Heart left ventricle (tissue), 16 donors: ENCODE measurements at regions not wholly inside any gene's neighbourhood (a gene's known extent, or its start where the extent isn't known, plus 50 kb on each side); places are given as distances from the start of the nearest gene placed in this dataset.
"Not testable (repeated sequence)": the region's sequence is repeated elsewhere in the genome, so short reads cannot be mapped to it uniquely, and the experiment has no call there.

ENCODE experiments used
- ATAC-seq, 4 donors: fragments of 200-7000 bp; cut with Tn5 transposase; one replicate each; pipeline ENCODE4 v1.9.1; 2020 to 2022; ENCODE audit warnings: moderate library complexity in 4 of 4, mild to moderate bottlenecking in 3 of 4, moderate number of reproducible peaks in 1 of 4
- DNase-seq, 5 donors: peaks; one replicate each; pipeline ENCODE4 v3.0.0-alpha.2; 2020
- H3K27ac ChIP-seq, 12 donors: fragments of 200-600 bp; sonication (generic) in 4 of 12; one replicate each; pipeline versions ENCODE4 v1.5.0 to v1.8.0; 2016 to 2022; ENCODE audit warnings: mild to moderate bottlenecking in 2 of 12
- H3K27me3 ChIP-seq, 9 donors: fragments of 200-600 bp; sonication (generic) in 2 of 9; one replicate each; pipeline versions ENCODE4 v1.5.1 to v1.8.0; 2016 to 2022; ENCODE audit warnings: mild to moderate bottlenecking in 3 of 9
- H3K36me3 ChIP-seq, 9 donors: fragments of 200-600 bp; sonication (generic) in 2 of 9; one replicate each; pipeline versions ENCODE4 v1.5.0 to v1.8.0; 2018 to 2022; ENCODE audit warnings: mild to moderate bottlenecking in 2 of 9
- H3K4me1 ChIP-seq, 12 donors: fragments of 200-600 bp; sonication (generic) in 4 of 12; one replicate each; pipeline versions ENCODE4 v1.5.0 to v1.8.0; 2016 to 2022; ENCODE audit warnings: mild to moderate bottlenecking in 3 of 12
- H3K4me3 ChIP-seq, 12 donors: fragments of 200-600 bp; sonication (generic) in 4 of 12; one replicate each; pipeline versions ENCODE4 v1.5.0 to v1.8.0; 2017 to 2022; ENCODE audit warnings: mild to moderate bottlenecking in 9 of 12, moderate library complexity in 4 of 12
- H3K9me3 ChIP-seq, 12 donors: fragments of 200-600 bp; sonication (generic) in 4 of 12; one replicate each; pipeline versions ENCODE4 v1.5.0 to v1.8.0; 2016 to 2022; ENCODE audit warnings: mild to moderate bottlenecking in 1 of 12
- CTCF ChIP-seq, 12 donors: fragments of 200-600 bp; sonication (generic) in 4 of 12; IDR thresholded peaks; one replicate each; pipeline versions ENCODE4 v1.5.0 to v1.8.0; 2018 to 2022; ENCODE audit warnings: antibody characterized with exemption in 12 of 12, mild to moderate bottlenecking in 5 of 12
- POLR2A ChIP-seq, 2 donors: fragments of 450-650 bp; IDR thresholded peaks; one replicate each; pipeline ENCODE4 v1.6.1; 2017; ENCODE audit warnings: antibody characterized with exemption in 2 of 2, mild to moderate bottlenecking in 2 of 2, moderate library complexity in 2 of 2
- WGBS, 4 donors: extraction: QIAGEN DNeasy Blood & Tissue Kit in 2 of 4; methylation state at CpG; one replicate each; pipeline versions ENCODE4 v1.1.5 to v1.1.7; 2013 to 2018; 5-methylcytosine and 5-hydroxymethylcytosine counted together
- intact Hi-C, 10 donors: fragments of 100-400 bp; cut with DNase I; formaldehyde crosslinking; loops; one replicate each; pipeline versions ENCODE4 v1.11.1 to v1.14.2; 2022
- donor health status: ischemic (EF 13 %, LVEDD 7.1; RV severe dilation, severe dysfunction).
- donor health status: healthy with polysubstance abuse.
- donor health status: DM: no; HTN: yes; CAD: no.
- donor health status: DM: no; HTN: no; CAD: no.
- donor health status: ischemic (EF 25% LVEDD 6.9; RV normal size, moderate dysfunction).
- donor health status: ischemic (EF 25% LVEDD 5.7; RV mildly dilated, moderate dysfunction).
- donor health status: healthy.
- donor health status: DM: yes; HTN: yes; CAD: no.
- donor health status: ischemic (EF 35%, LVEDD 5.7; RV mildly dilated, moderate dysfunction).
- donor health status: nonischemic (EF 11% LVEDD 7.7; RV severe dilation, severe dysfunction).
- donor health status: DM: yes; HTN: yes; CAD: no.
- donor health status: PGD.
- donor health status: ischemic (EF 29% LVEDD 5.4; RV normal size, mild dysfunction).
- donor health status: nonischemic (EF 23%, LVEDD 6.1; RV moderate dilation, normal function).

DNA sequence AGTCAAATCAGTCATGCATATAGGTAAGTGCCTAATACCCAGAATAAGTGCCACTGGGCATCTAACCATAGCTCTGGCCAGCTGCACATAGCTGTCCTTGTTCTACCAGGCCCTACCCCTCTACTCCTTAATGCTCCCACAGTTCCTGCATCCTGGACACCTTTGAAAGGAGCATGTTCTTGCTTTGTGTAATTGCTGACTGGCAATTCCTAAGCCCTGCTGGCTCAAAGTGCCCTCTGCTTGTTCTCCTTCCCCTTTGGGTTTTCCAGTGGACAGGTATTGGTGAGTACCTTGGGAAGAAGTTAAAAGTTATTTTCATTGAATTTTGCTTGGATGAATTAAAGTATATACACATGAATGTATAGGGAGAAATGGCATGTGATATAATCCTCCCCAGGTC lies 516.4 kb downstream of the ETNK1 start:
- Histone ChIP-seq H3K4me3 (no peak overlapping the region), H3K4me1 (no peaks in the 10 kb centered on the region), H3K9me3 (peaks cover 0 to 9% (median 0%) of the 10 kb centered on the region in 12 donors), H3K27me3 (no peaks in the 10 kb centered on the region), H3K36me3 (no peaks in the 10 kb centered on the region), H3K27ac (no peak overlapping the region)
- DNase-seq (no peak), ATAC-seq (no peak)
- TF ChIP-seq POLR2A (IDR thresholded peaks at IDR 0.05) (no peak), CTCF (IDR thresholded peaks at IDR 0.05) (no peak)
- intact Hi-C loops = no loop called here

GRCh38 chr12:23146070-23146469 lies 521.1 kb downstream of the ETNK1 start:
- H3K4me3 ChIP-seq, H3K9me3 ChIP-seq, ATAC-seq, H3K4me1 ChIP-seq, H3K36me3 ChIP-seq, H3K27me3 ChIP-seq, DNase-seq, intact Hi-C loops, H3K27ac ChIP-seq: not testable (repeated sequence)
- 85 to 95% (median 89%) methylated on average over 15 of the region's 15 CpGs for WGBS, 4 donors

DNA sequence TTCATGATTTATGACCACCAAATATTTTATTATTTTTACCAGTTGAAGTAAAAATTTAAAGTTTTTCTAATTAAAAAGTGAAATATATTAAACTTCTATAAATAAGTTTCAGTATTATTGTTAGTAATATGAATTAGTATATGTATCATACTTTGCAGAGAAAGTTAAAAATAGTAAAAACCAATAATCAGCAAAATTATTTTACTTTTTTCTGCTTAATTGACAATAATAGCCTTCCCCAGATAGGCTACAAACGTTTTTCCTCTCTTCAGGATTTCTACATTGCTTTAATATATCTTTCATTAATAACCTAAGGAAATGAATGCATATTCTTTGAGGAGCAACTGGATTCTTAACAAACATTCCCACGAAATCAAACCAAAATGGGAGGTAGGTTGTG lies 543.5 kb downstream of the ETNK1 start:
- 44 to 48% (median 47%) methylated on average over 2 of the region's 2 CpGs for WGBS, 4 donors
- TF ChIP-seq CTCF (IDR thresholded peaks at IDR 0.05) (no peak), POLR2A (IDR thresholded peaks at IDR 0.05) (no peak)
- H3K27me3 ChIP-seq = no peaks in the 10 kb centered on the region
- ATAC-seq (no peak), DNase-seq (no peak)
- no peaks in the 10 kb centered on the region for H3K4me1 ChIP-seq
- no peak overlapping the region for H3K4me3 ChIP-seq
- intact Hi-C loops = no loop called here
- no peak overlapping the region for H3K27ac ChIP-seq
- peaks cover 0 to 8% (median 0%) of the 10 kb centered on the region in 12 donors for H3K9me3 ChIP-seq
- no peaks in the 10 kb centered on the region for H3K36me3 ChIP-seq

- DNase-seq (no peak), ATAC-seq (peak in 1 of 4 donors; percentile 34)
- H3K27me3 ChIP-seq = no peaks in the 10 kb centered on the region
- 64 to 83% (median 75%) methylated on average over 4 of the region's 4 CpGs for WGBS, 4 donors
- TF ChIP-seq CTCF (IDR thresholded peaks at IDR 0.05) (no peak), POLR2A (IDR thresholded peaks at IDR 0.05) (no peak)
- H3K36me3 ChIP-seq = no peaks in the 10 kb centered on the region
- peaks cover 0 to 11% (median 0%) of the 10 kb centered on the region in 12 donors for H3K9me3 ChIP-seq
- no peaks in the 10 kb centered on the region for H3K4me1 ChIP-seq
- no peak overlapping the region for H3K27ac ChIP-seq
- intact Hi-C loops = no loop called here
- no peak overlapping the region for H3K4me3 ChIP-seq
These were observed 544.2 kb downstream of the ETNK1 start for GRCh38 chr12:23169012-23169695.

- TF ChIP-seq POLR2A (IDR thresholded peaks at IDR 0.05) = no peak
- TF ChIP-seq CTCF (IDR thresholded peaks at IDR 0.05) = no peak
- no peak overlapping the region for H3K27ac ChIP-seq
- ATAC-seq = no peak
- intact Hi-C loops = no loop called here
- no peaks in the 10 kb centered on the region for H3K4me1 ChIP-seq
- H3K27me3 ChIP-seq = no peaks in the 10 kb centered on the region
- WGBS, 4 donors = 58 to 71% (median 65%) methylated on average over 3 of the region's 3 CpGs
- no peak for DNase-seq
- no peak overlapping the region for H3K4me3 ChIP-seq
- H3K36me3 ChIP-seq = no peaks in the 10 kb centered on the region
- peaks cover 0 to 12% (median 0%) of the 10 kb centered on the region in 12 donors for H3K9me3 ChIP-seq
These were observed 544.7 kb downstream of the ETNK1 start for GRCh38 chr12:23169696-23170013.
